Upper lobe of right lung (tissue), 1 donor: ENCODE measurements at regions not wholly inside any gene's neighbourhood (a gene's known extent, or its start where the extent isn't known, plus 50 kb on each side); places are given as distances from the start of the nearest gene placed in this dataset.

Source experiments
- ATAC-seq: fragments of 200-7000 bp; cut with Tn5 transposase; one replicate; pipeline ENCODE4 v1.9.1; 2020; ENCODE audit warnings: mild to moderate bottlenecking, moderate library complexity
- DNase-seq: peaks from one replicate; pipeline ENCODE4 v3.0.0-alpha.2; 2020
- H3K27ac ChIP-seq: fragments of 200-600 bp; one replicate; pipeline ENCODE4 v1.8.0; 2022
- H3K27me3 ChIP-seq: fragments of 200-600 bp; one replicate; pipeline ENCODE4 v1.8.0; 2022; ENCODE audit warnings: mild to moderate bottlenecking
- H3K36me3 ChIP-seq: fragments of 200-600 bp; one replicate; pipeline ENCODE4 v1.8.0; 2022
- H3K4me1 ChIP-seq: fragments of 200-600 bp; one replicate; pipeline ENCODE4 v1.8.0; 2022
- H3K4me3 ChIP-seq: fragments of 200-600 bp; one replicate; pipeline ENCODE4 v1.8.0; 2022; ENCODE audit warnings: mild to moderate bottlenecking
- H3K9me3 ChIP-seq: fragments of 200-600 bp; one replicate; pipeline ENCODE4 v1.8.0; 2022
- CTCF ChIP-seq: fragments of 200-600 bp; IDR thresholded peaks from one replicate; pipeline ENCODE4 v1.8.0; 2022; ENCODE audit warnings: antibody characterized with exemption
- intact Hi-C: fragments of 100-400 bp; cut with DNase I; formaldehyde crosslinking; loops from one replicate; pipeline ENCODE4 v1.11.0; 2022
- donor health status: DM: no; HTN: yes; CAD: no; lungs with severe emphysema.

- DNase-seq = no peak
- H3K27me3 ChIP-seq = no peaks in the 10 kb centered on the region
- no peaks in the 10 kb centered on the region for H3K36me3 ChIP-seq
- no peaks in the 10 kb centered on the region for H3K9me3 ChIP-seq
- H3K27ac ChIP-seq = no peak overlapping the region
- H3K4me1 ChIP-seq = no peaks in the 10 kb centered on the region
- no peak for ATAC-seq
- H3K4me3 ChIP-seq = no peak overlapping the region
- TF ChIP-seq CTCF = no peak
- intact Hi-C loops = no loop called here
Measured at GRCh38 chr3:118688396-118688884, 346.2 kb downstream of the IGSF11 start.

GRCh38 chr3:118692416-118692815, 342.2 kb downstream of the IGSF11 start:
- no peaks in the 10 kb centered on the region for H3K9me3 ChIP-seq
- ATAC-seq (no peak), DNase-seq (no peak)
- no peaks in the 10 kb centered on the region for H3K27me3 ChIP-seq
- intact Hi-C loops = no loop called here
- no peak overlapping the region for H3K27ac ChIP-seq
- no peaks in the 10 kb centered on the region for H3K4me1 ChIP-seq
- no peak for TF ChIP-seq CTCF
- H3K4me3 ChIP-seq = no peak overlapping the region
- H3K36me3 ChIP-seq = no peaks in the 10 kb centered on the region

- intact Hi-C loops = no loop called here
- no peaks in the 10 kb centered on the region for H3K27me3 ChIP-seq
- H3K9me3 ChIP-seq = no peaks in the 10 kb centered on the region
- H3K27ac ChIP-seq = no peak overlapping the region
- H3K36me3 ChIP-seq = no peaks in the 10 kb centered on the region
- no peak for TF ChIP-seq CTCF
- no peaks in the 10 kb centered on the region for H3K4me1 ChIP-seq
- ATAC-seq = no peak
- H3K4me3 ChIP-seq = no peak overlapping the region
- DNase-seq = no peak
Measured at GRCh38 chr3:118705487-118706219, 329.0 kb downstream of the IGSF11 start.

GRCh38 chr3:118707991-118708390, 326.7 kb downstream of the IGSF11 start:
- intact Hi-C loops = no loop called here
- Histone ChIP-seq H3K9me3 (no peaks in the 10 kb centered on the region), H3K27ac (no peak overlapping the region), H3K4me1 (no peaks in the 10 kb centered on the region), H3K36me3 (no peaks in the 10 kb centered on the region), H3K27me3 (no peaks in the 10 kb centered on the region), H3K4me3 (no peak overlapping the region)
- ATAC-seq (no peak), DNase-seq (no peak)
- no peak for TF ChIP-seq CTCF

DNA sequence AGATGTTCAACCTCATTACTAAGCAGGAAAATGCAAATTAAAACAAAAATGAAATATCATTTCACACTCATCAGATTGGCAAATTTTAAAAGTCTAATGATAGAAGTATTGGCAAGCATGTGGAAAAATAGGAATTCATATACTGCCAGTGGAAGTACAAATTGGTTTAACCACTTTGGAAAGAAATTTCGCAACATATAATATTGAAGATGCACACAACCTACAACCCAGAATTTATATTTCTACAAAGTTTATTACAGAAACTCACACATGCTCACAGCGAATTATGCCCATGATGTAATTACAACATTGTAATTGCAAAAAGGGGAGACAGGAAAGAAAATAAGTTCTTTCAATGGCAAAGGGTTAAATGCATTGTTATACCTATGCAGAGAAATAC, 324.1 kb downstream of the IGSF11 start:
- intact Hi-C loops = no loop called here
- TF ChIP-seq CTCF = no peak
- H3K27ac ChIP-seq = no peak overlapping the region
- H3K9me3 ChIP-seq = no peaks in the 10 kb centered on the region
- no peaks in the 10 kb centered on the region for H3K4me1 ChIP-seq
- no peaks in the 10 kb centered on the region for H3K36me3 ChIP-seq
- DNase-seq (no peak), ATAC-seq (no peak)
- H3K4me3 ChIP-seq = no peak overlapping the region
- no peaks in the 10 kb centered on the region for H3K27me3 ChIP-seq
